ENCODE measurements at regions not wholly inside any gene's neighbourhood (a gene's known extent, or its start where the extent isn't known, plus 50 kb on each side); places are given as distances from the start of the nearest gene placed in this dataset.

DNA sequence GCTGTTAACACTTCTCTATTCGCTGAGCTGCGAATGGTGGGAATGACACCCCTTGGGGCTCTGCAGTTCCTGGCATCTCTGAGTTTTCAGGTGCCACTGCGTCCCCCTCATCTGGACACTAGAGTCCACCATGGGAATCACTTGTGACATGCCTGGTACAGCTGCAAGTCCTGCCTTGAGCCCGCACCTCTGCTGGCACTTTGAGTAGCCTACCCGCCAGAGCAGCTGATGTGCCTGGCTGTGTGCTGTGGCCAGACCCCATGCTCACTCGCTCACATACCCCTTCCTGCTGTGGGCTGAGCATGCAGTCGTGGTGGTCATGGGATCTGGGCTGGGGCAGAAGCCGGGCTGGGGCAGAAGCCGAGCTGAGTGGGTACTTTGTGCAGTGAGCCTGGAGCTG, 117.6 kb downstream of the RND3 start:
- no peaks in the 10 kb centered on the region for H3K36me3 ChIP-seq (ENCODE audit: low read depth)
- TF ChIP-seq, protein P1, sequence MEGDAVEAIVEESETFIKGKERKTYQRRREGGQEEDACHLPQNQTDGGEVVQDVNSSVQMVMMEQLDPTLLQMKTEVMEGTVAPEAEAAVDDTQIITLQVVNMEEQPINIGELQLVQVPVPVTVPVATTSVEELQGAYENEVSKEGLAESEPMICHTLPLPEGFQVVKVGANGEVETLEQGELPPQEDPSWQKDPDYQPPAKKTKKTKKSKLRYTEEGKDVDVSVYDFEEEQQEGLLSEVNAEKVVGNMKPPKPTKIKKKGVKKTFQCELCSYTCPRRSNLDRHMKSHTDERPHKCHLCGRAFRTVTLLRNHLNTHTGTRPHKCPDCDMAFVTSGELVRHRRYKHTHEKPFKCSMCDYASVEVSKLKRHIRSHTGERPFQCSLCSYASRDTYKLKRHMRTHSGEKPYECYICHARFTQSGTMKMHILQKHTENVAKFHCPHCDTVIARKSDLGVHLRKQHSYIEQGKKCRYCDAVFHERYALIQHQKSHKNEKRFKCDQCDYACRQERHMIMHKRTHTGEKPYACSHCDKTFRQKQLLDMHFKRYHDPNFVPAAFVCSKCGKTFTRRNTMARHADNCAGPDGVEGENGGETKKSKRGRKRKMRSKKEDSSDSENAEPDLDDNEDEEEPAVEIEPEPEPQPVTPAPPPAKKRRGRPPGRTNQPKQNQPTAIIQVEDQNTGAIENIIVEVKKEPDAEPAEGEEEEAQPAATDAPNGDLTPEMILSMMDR (conservative IDR thresholded peaks at IDR 0.05), result no peak
- no peak for TF ChIP-seq EZH2 (IDR thresholded peaks at IDR 0.05; ENCODE audit: low read depth)
- intact Hi-C loops (cut with micrococcal nuclease; ENCODE audit: unreplicated experiment), result no loop called here
- no peaks in the 10 kb centered on the region for H3K79me2 ChIP-seq (ENCODE audit: low read depth)
- CTCF ChIA-PET, result no interaction called here
- H3K4me2 ChIP-seq, result no peak overlapping the region
- no peaks in the 10 kb centered on the region for H3K9me2 ChIP-seq (ENCODE audit: insufficient read depth)
- H3K27me3 ChIP-seq (ENCODE audit: insufficient read depth, low read depth), result no peaks in the 10 kb centered on the region
- BruUV-seq (replicated peaks), result no TSS peak
- no peak overlapping the region for H3K4me3 ChIP-seq
- DNase-seq, result no peak
- H3K9me3 ChIP-seq (ENCODE audit: insufficient read depth, low read depth), result no peaks in the 10 kb centered on the region
- POLR2A ChIA-PET (ENCODE audit: unreplicated experiment), result interaction anchor here (0.6 kb wide), 1 partner anchor 375 kb away, joined by 3 read pairs; no protein-coding TSS in a partner anchor
- no peak overlapping the region for H2AFZ ChIP-seq
- no peaks in the 10 kb centered on the region for H4K20me1 ChIP-seq (ENCODE audit: insufficient read depth)
- H3K4me1 ChIP-seq (replicated peaks; ENCODE audit: insufficient read depth), result no peaks in the 10 kb centered on the region
- no peaks in the 10 kb centered on the region for H3F3A ChIP-seq (ENCODE audit: insufficient read depth, low read depth)
- no peak overlapping the region for H3K27ac ChIP-seq

DNA sequence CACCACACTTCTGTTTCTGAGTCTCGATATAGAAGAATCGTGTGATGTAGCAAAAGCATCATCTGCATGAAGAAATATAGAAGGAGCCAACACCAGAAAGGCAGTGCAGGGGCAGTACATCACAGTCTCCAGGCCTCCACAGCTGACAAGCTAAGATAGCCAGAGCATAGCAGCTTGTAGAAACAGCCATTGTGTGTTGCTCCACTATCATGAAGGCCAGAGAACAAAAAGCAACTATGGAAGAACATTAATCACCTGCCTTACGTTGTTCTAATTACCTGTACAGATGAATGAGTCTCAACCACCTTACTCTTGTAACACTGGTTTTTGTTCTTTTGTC, 129.0 kb downstream of the RND3 start:
- Histone ChIP-seq H3K4me1 (replicated peaks; ENCODE audit: insufficient read depth) (no peaks in the 10 kb centered on the region), H3K27ac (no peak overlapping the region), H3K79me2 (ENCODE audit: low read depth) (no peaks in the 10 kb centered on the region), H3K9me3 (ENCODE audit: insufficient read depth, low read depth) (no peaks in the 10 kb centered on the region), H3K36me3 (ENCODE audit: low read depth) (no peaks in the 10 kb centered on the region), H3K9me2 (ENCODE audit: insufficient read depth) (no peaks in the 10 kb centered on the region), H4K20me1 (ENCODE audit: insufficient read depth) (no peaks in the 10 kb centered on the region), H3K4me2 (no peak overlapping the region), H3K4me3 (no peak overlapping the region), H3K27me3 (ENCODE audit: insufficient read depth, low read depth) (no peaks in the 10 kb centered on the region), H2AFZ (no peak overlapping the region), H3F3A (ENCODE audit: insufficient read depth, low read depth) (no peaks in the 10 kb centered on the region)
- no TSS peak for BruUV-seq (replicated peaks)
- no peak for DNase-seq
- intact Hi-C loops (cut with micrococcal nuclease; ENCODE audit: unreplicated experiment), result no loop called here
- ChIA-PET CTCF (no interaction called here), POLR2A (ENCODE audit: unreplicated experiment) (no interaction called here)
- TF ChIP-seq EZH2 (IDR thresholded peaks at IDR 0.05; ENCODE audit: low read depth), result no peak
- TF ChIP-seq, protein P1 (conservative IDR thresholded peaks at IDR 0.05), result no peak

DNA sequence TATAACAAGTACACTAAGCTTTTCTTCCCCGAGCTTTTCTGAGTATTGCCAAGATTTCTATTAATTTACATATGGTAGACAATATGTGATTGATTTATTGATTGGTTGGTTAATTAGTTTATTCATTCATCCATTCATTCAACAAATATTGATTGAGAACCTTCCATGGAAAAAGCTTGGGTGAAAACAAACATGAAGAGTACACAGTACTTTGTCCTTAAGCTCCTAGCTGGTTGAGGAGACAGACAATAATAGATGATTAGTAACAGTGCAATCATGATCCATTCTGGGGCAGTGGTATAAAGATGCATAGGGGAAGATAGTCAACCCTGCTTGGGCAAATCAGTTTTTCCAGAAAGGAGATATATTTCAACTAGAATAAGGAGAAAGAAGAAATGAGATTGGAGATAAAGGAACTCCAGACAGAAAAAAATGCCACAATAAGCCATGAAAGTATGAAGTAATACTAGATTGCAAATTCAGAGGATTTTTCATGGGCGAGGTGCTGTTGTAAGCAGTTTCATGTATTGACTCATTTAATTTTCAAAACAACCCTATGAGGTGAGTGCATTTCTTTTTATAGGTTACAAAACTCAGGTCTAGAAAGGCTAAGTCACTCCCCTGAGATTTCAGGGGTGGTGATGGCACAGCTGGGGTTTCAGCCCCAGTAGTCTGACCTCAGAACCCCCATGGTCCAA, 129.5 kb downstream of the RND3 start:
- no peak overlapping the region for H3K4me3 ChIP-seq
- H2AFZ ChIP-seq, result no peak overlapping the region
- DNase-seq, result no peak
- no peak overlapping the region for H3K4me2 ChIP-seq
- no peak for TF ChIP-seq EZH2 (IDR thresholded peaks at IDR 0.05; ENCODE audit: low read depth)
- TF ChIP-seq, protein P1 (conservative IDR thresholded peaks at IDR 0.05), result no peak
- no peaks in the 10 kb centered on the region for H3K36me3 ChIP-seq (ENCODE audit: low read depth)
- no peaks in the 10 kb centered on the region for H3K27me3 ChIP-seq (ENCODE audit: insufficient read depth, low read depth)
- ChIA-PET CTCF (no interaction called here), POLR2A (ENCODE audit: unreplicated experiment) (no interaction called here)
- intact Hi-C loops (cut with micrococcal nuclease; ENCODE audit: unreplicated experiment), result no loop called here
- H4K20me1 ChIP-seq (ENCODE audit: insufficient read depth), result no peaks in the 10 kb centered on the region
- no peaks in the 10 kb centered on the region for H3F3A ChIP-seq (ENCODE audit: insufficient read depth, low read depth)
- H3K9me3 ChIP-seq (ENCODE audit: insufficient read depth, low read depth), result no peaks in the 10 kb centered on the region
- BruUV-seq (replicated peaks), result no TSS peak
- no peaks in the 10 kb centered on the region for H3K9me2 ChIP-seq (ENCODE audit: insufficient read depth)
- H3K27ac ChIP-seq, result no peak overlapping the region
- H3K79me2 ChIP-seq (ENCODE audit: low read depth), result no peaks in the 10 kb centered on the region
- H3K4me1 ChIP-seq (replicated peaks; ENCODE audit: insufficient read depth), result no peaks in the 10 kb centered on the region

All from PC-9 (cell line).